Caki2 (cell line): ENCODE measurements at regions not wholly inside any gene's neighbourhood (a gene's known extent, or its start where the extent isn't known, plus 50 kb on each side); places are given as distances from the start of the nearest gene placed in this dataset.
"Not testable (repeated sequence)": the region's sequence is repeated elsewhere in the genome, so short reads cannot be mapped to it uniquely, and the experiment has no call there.

ENCODE experiments used
- DNase-seq: peaks from one replicate; pipeline ENCODE4 v3.0.0-alpha.2; 2015; ENCODE audit warnings: low read depth
- in situ Hi-C: cut with HindIII; loops from 2 replicates; pipeline ENCODE4 v1.10.0; 2016; ENCODE audit warnings: low sequenced_read_pairs, low pct_unique_long_range_greater_than_20kb, mixed read lengths

GRCh38 chr22:49461674-49462073 is 366.0 kb downstream of the BRD1 start:
- in situ Hi-C loops: no loop called here
- no peak for DNase-seq

DNA sequence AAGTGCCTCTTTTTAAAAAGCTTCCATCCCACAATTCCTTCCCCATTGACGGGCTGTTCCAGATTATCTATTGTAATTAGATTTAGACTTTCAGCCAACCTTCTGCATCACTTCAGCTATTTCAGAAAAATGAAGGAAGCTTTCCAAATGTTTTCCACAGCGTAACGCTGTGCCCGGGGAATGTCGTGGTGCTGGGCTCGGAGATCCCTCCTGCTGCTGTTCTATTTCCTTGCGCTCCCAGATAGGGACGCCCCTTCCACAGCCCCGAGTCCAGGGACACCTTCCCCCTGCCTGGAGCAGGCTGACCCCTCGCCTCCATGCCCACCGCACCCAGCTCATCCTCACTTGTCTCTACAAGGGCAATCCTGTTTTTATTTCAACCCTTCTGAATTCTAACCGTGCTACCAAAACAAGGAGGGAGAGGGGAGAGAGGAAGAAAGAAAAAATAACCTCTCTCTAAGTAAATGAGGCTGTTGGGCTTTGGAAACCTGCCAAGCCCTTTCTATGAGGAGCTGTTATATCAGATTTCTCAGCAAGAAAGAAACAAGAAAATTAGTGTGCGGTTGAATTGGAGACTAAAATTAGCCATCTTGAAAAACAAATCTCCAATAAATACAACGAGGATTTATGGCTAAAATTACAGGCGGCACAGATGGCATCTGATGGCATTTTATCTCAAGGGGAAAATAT is 366.9 kb downstream of the BRD1 start:
- no peak for DNase-seq
- in situ Hi-C loops: no loop called here

- DNase-seq: no peak
- in situ Hi-C loops: no loop called here
Measured at GRCh38 chr22:49460091-49460490, 367.6 kb downstream of the BRD1 start.

- DNase-seq: no peak
- in situ Hi-C loops: no loop called here
Measured at GRCh38 chr22:49458708-49459099, 369.0 kb downstream of the BRD1 start.

GRCh38 chr22:49457946-49458707 is 369.5 kb downstream of the BRD1 start:
- in situ Hi-C loops: no loop called here
- no peak for DNase-seq

- in situ Hi-C loops: no loop called here
- DNase-seq: no peak
Measured at GRCh38 chr22:49457146-49457545, 370.5 kb downstream of the BRD1 start.

DNA sequence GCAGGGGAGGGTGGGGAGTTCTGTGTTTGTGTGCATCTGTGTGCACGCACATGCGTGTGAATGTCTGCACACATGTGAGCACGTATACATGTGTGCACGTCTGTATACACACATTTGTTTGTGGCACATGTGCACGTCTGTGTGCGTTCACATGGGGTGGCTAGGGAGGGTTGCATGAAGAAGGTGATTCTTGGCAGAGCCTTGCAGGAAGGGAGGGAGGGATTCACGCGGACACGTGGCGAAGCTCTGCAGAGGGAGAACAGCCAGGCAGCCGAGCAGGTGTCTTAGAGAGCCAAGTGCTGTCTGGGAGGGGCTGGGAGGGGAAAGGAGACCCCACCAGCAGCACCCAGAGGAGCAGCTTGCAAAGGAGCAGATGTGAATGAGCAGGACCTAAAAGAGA is 372.1 kb downstream of the BRD1 start:
- in situ Hi-C loops: no loop called here
- DNase-seq: no peak

DNA sequence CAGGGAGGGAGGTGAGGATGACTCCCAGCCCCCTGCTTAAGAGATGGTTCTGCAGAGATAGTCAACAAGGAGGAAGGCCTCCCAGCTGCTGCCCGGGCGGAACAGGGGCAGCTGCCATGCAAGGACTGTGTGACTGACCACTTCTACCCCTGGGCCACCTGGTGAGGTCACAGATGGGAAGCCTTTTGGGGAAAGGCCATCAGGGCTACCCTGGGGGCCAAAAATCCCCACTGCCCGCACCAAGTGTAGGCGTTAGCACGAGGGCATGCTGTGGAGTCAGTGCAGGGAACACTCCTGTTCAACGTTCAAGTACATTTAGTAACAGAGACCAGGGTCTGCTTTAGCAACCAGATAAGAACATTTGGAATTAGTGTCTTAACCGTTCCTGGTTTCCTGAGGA is 372.9 kb downstream of the BRD1 start:
- in situ Hi-C loops: no loop called here
- no peak for DNase-seq

DNA sequence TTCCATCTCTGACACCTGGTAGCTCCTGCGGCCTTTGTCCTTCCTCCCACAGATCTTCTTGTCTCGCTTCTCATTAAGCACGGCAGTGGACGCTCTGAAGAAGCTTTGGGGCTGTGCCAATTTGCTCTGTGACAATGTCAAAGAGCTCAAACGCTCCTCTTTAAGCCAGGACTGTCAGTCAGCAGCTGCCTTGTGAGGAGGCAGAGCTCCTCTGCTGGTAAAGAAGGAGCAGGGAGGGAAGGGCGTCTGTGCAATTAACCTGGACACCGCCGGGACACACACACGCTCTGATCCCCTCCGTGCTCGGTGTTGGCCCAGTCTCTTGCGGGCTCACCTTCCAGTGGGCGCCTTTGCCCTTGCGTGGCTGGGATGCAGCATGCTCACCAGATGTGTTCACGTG is 373.9 kb downstream of the BRD1 start:
- in situ Hi-C loops: no loop called here
- DNase-seq: no peak

DNA sequence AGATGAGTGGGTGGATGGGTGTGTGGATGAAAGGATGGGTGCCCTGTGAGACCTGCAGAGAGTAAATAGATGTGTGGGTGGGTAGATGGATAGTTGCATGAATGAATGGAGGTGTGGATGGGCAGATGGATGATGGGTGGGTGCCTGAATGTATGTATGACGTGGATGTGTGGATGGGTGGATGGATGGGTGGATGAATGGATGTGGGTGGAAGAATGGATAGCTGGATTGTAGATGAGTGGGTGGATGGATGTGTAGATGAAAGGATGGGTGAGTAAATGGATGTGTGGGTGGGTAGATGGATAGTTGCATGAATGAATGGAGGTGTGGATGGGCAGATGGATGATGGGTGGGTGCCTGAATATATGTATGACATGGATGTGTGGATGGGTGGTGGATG is 374.7 kb downstream of the BRD1 start:
- in situ Hi-C loops, DNase-seq: not testable (repeated sequence)

- in situ Hi-C loops: no loop called here
- no peak for DNase-seq
Measured at GRCh38 chr22:49452362-49452946, 375.2 kb downstream of the BRD1 start.

DNA sequence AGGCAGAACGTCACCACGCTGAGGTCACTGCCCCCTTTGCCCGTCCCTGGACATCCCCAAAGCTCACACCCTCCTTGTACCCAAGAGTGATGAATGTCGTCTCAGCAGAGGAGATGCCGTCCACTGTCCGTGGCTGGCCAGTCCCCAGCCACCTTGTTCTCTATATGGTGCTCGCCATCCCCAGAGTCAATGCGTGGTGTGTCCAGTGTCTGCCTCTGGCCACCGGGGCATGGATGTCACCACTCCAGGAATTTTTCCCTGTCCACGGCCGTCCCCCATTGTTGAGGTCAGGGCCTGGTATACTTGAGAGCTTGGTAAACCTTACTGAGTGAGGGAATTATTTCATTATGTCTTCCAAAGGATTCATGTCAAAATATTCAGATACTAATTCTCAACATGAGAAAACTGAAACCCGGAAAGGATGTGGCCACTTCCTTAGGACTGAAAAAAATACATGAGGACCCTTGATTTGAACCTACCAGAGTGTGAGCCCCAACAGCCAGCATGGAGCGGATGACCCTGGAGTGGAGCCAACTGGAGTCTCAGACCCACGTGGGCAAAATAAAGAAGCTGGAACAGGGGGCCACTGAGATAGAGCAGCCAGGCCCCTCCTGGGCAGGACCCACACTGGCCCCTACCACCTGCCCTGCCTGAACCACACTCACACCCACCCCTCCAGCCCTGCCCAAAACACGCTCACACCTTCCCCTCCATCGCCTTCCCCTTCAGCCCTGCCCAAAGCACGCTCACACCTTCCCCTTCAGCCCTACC is 376.4 kb downstream of the BRD1 start:
- in situ Hi-C loops: no loop called here
- no peak for DNase-seq

GRCh38 chr22:49450498-49450897 is 377.2 kb downstream of the BRD1 start:
- in situ Hi-C loops: no loop called here
- DNase-seq: no peak

- in situ Hi-C loops: no loop called here
- no peak for DNase-seq
Measured at GRCh38 chr22:49449811-49450446, 377.7 kb downstream of the BRD1 start.

DNA sequence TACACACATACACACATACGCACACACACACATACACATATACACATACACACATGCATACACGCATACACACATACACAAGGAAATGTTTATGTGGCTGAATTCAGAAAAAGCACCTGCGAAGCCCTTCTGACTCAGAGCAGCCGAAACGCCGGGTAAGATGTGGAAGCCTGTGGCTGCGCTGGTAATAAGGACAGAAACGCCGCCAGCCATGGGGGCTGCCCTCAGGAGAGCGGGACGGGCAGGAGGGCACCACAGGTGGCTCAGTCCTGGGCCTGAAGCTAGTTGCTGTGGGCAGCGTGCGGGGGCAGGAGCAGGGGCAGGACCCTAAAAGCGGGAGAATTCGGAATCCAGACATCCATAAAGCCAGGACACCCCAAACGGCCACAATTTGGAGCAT is 378.3 kb downstream of the BRD1 start:
- no peak for DNase-seq
- in situ Hi-C loops: no loop called here

DNA sequence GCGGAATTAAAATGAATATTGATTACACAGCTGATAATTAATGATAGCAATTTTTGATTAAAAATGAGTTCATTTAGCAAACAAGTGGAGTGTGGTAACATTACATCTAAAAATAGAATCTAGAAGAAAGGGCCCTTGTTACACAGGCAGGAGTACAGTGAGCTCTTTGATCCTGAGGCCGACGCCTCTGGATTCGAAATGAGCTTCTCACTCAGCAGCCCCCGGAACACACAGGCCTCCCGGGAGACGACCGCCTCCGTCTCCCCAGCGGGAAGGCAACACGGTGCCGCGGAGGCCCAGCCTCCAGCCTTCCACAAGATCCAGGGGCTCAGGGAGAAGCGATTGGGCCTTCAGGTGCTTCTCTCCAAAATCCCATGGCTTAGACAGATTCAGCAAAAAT is 379.1 kb downstream of the BRD1 start:
- DNase-seq: no peak
- in situ Hi-C loops: no loop called here

DNA sequence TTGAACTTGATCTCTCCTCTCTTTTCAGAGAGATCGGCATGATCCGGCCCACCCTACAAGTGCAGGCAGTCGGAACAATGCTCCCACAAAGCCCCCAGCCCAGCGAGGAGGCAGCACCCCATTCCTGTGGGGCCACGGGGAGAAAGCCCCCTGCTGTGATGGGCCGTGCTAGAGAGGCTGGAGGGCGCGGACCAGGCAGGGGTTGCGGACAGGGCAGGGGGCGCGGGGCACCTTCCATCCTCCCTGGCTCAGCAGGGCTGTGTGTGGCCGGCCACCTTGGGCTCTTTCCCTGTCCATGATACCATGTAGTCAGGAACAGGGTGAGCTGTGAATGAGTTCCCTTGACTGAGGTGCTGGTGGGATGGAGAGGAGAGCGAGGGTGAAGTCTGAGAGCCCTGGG is 379.8 kb downstream of the BRD1 start:
- no peak for DNase-seq
- in situ Hi-C loops: no loop called here
